HepG2 (cell line): ENCODE measurements at regions not wholly inside any gene's neighbourhood (a gene's known extent, or its start where the extent isn't known, plus 50 kb on each side); places are given as distances from the start of the nearest gene placed in this dataset.

Experiments
- CTCF ChIP-seq: sonication (generic); formaldehyde crosslinking; IDR thresholded peaks from 2 replicates; pipeline ENCODE4 v1.5.0; 2020; ENCODE audit warnings: mild to moderate bottlenecking, missing genetic modification reagents, moderate library complexity
- POLR2A ChIP-seq, 2 experiments: IDR thresholded peaks; 2 replicates each; pipeline ENCODE4 v1.6.1; 2011; ENCODE audit warnings: low read depth in 2 of 2, low read length in 2 of 2, mild to moderate bottlenecking in 1 of 2, moderate library complexity in 1 of 2; ENCODE audit not compliant: insufficient read depth in 1 of 2
- ZNF556 ChIP-seq: sonication (generic); formaldehyde crosslinking; IDR thresholded peaks from 2 replicates; pipeline ENCODE4 v1.4.0; 2020; ENCODE audit warnings: mild to moderate bottlenecking, missing genetic modification reagents, borderline replicate concordance
- TF ChIP-seq, protein P1 (sequence below): sonication (generic); formaldehyde crosslinking; IDR thresholded peaks from 2 replicates; pipeline ENCODE4 v1.5.0; 2020; ENCODE audit warnings: missing genetic modification reagents

DNA sequence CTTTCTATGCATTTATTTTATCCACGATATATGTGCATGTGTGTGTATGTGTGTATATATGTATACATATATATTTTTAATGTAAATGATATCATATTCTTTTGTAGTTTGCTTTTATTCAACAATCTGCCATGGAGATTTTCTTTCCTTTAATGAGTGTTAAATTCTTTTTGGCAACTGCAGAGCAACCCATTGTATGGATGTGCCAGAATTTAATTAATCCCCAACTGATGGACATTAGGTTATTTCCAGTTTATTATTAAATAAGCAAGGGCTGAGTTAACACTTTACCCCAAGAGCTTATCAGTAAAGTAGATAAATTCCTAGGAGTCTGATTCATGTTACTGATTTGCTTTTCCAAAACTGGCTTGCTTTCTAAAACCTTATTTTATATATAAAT lies 58.9 kb upstream of the CD28 start:
- TF ChIP-seq ZNF556 (CRISPR knock-in tag) (no peak), CTCF (no peak), POLR2A (IDR thresholded peaks at IDR 0.05; ENCODE audit: insufficient read depth in 1 of 2, low read depth in 2 of 2, low read length in 2 of 2) (no peak)
- TF ChIP-seq, protein P1, sequence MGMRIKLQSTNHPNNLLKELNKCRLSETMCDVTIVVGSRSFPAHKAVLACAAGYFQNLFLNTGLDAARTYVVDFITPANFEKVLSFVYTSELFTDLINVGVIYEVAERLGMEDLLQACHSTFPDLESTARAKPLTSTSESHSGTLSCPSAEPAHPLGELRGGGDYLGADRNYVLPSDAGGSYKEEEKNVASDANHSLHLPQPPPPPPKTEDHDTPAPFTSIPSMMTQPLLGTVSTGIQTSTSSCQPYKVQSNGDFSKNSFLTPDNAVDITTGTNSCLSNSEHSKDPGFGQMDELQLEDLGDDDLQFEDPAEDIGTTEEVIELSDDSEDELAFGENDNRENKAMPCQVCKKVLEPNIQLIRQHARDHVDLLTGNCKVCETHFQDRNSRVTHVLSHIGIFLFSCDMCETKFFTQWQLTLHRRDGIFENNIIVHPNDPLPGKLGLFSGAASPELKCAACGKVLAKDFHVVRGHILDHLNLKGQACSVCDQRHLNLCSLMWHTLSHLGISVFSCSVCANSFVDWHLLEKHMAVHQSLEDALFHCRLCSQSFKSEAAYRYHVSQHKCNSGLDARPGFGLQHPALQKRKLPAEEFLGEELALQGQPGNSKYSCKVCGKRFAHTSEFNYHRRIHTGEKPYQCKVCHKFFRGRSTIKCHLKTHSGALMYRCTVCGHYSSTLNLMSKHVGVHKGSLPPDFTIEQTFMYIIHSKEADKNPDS = no peak
